Esophagus squamous epithelium (tissue), 4 donors: ENCODE measurements at regions not wholly inside any gene's neighbourhood (a gene's known extent, or its start where the extent isn't known, plus 50 kb on each side); places are given as distances from the start of the nearest gene placed in this dataset.

Experiments
- POLR2A ChIP-seq, 4 donors: fragments of 450-650 bp; IDR thresholded peaks; one replicate each; pipeline ENCODE4 v1.6.1; 2017; ENCODE audit warnings: antibody characterized with exemption in 4 of 4, mild to moderate bottlenecking in 4 of 4, moderate library complexity in 3 of 4
- TF ChIP-seq, protein P1 (sequence below), 6 experiments: fragments of 450-650 bp in 4 of 6; fragments of 200-600 bp in 2 of 6; sonication (generic) in 2 of 6; IDR thresholded peaks; one replicate each; pipeline ENCODE4 v1.5.1; 2016 to 2019; ENCODE audit warnings: antibody characterized with exemption in 6 of 6, mild to moderate bottlenecking in 4 of 6, moderate library complexity in 4 of 6

- TF ChIP-seq, protein P1, sequence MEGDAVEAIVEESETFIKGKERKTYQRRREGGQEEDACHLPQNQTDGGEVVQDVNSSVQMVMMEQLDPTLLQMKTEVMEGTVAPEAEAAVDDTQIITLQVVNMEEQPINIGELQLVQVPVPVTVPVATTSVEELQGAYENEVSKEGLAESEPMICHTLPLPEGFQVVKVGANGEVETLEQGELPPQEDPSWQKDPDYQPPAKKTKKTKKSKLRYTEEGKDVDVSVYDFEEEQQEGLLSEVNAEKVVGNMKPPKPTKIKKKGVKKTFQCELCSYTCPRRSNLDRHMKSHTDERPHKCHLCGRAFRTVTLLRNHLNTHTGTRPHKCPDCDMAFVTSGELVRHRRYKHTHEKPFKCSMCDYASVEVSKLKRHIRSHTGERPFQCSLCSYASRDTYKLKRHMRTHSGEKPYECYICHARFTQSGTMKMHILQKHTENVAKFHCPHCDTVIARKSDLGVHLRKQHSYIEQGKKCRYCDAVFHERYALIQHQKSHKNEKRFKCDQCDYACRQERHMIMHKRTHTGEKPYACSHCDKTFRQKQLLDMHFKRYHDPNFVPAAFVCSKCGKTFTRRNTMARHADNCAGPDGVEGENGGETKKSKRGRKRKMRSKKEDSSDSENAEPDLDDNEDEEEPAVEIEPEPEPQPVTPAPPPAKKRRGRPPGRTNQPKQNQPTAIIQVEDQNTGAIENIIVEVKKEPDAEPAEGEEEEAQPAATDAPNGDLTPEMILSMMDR (IDR thresholded peaks at IDR 0.05), result no peak
- no peak for TF ChIP-seq POLR2A (IDR thresholded peaks at IDR 0.05)
Observed at GRCh38 chr14:83320837-83321236, 1787.2 kb upstream of the SEL1L start.
